OCI-LY3 (cell line): ENCODE measurements at regions not wholly inside any gene's neighbourhood (a gene's known extent, or its start where the extent isn't known, plus 50 kb on each side); places are given as distances from the start of the nearest gene placed in this dataset.

Experiments
- H2AFZ ChIP-seq: fragments of 200-600, 300-600 bp; shearing (Covaris generic); 2 replicates; pipeline ENCODE4 v1.6.0; 2014; ENCODE audit warnings: antibody characterized with exemption, low read depth, low read length
- H3K27ac ChIP-seq: fragments of 200-600, 300-600 bp; sonication (generic); 2 replicates; pipeline ENCODE4 v1.5.1; 2014; ENCODE audit warnings: mild to moderate bottlenecking, low read length, moderate library complexity, mixed read lengths
- H3K27me3 ChIP-seq: fragments of 200-600, 300-600 bp; sonication (generic); 2 replicates; pipeline ENCODE4 v1.6.1; 2014; ENCODE audit warnings: low read depth, low read length, mixed read lengths
- H3K36me3 ChIP-seq: fragments of 200-600, 300-600 bp; sonication (generic); replicated peaks from 2 replicates; pipeline ENCODE3; 2014; ENCODE audit warnings: low read depth, low read length, mixed read lengths
- H3K4me1 ChIP-seq: fragments of 300-600, 200-600 bp; sonication (generic); 2 replicates; pipeline ENCODE4 v1.6.1; 2014; ENCODE audit warnings: low read length, mixed read lengths
- H3K4me2 ChIP-seq: fragments of 200-600, 300-600 bp; sonication (generic); 2 replicates; pipeline ENCODE4 v1.6.1; 2014; ENCODE audit warnings: low read length, mixed read lengths
- H3K4me3 ChIP-seq: fragments of 300-600, 200-600 bp; sonication (generic); 2 replicates; pipeline ENCODE4 v1.5.1; 2014; ENCODE audit warnings: antibody characterized with exemption, mild to moderate bottlenecking, low read length, moderate library complexity
- H3K79me2 ChIP-seq: fragments of 300-600, 200-600 bp; shearing (Covaris generic); 2 replicates; pipeline ENCODE4 v1.6.1; 2014; ENCODE audit warnings: mild to moderate bottlenecking, low read length, mixed read lengths
- H3K9ac ChIP-seq: fragments of 300-600, 200-600 bp; shearing (Covaris generic); 2 replicates; pipeline ENCODE4 v1.6.0; 2014; ENCODE audit warnings: mild to moderate bottlenecking, low read length, moderate library complexity
- H3K9me3 ChIP-seq: fragments of 200-600, 300-600 bp; shearing (Covaris generic); 2 replicates; pipeline ENCODE4 v1.6.1; 2014; ENCODE audit warnings: low read length, mixed read lengths; ENCODE audit not compliant: insufficient read depth
- H4K20me1 ChIP-seq: fragments of 200-600, 300-600 bp; sonication (generic); 2 replicates; pipeline ENCODE4 v1.6.1; 2016; ENCODE audit warnings: low read length, mixed read lengths; ENCODE audit not compliant: insufficient read depth
- EZH2phosphoT487 ChIP-seq: fragments of 200-600 bp; shearing (Covaris generic); IDR thresholded peaks from 2 replicates; pipeline ENCODE4 v1.6.1; 2018; ENCODE audit warnings: antibody characterized with exemption, mixed run types, low read depth
- TF ChIP-seq, protein P1 (sequence below): fragments of 200-600, 300-600 bp; sonication (generic); IDR thresholded peaks from 2 replicates; pipeline ENCODE4 v1.5.1; 2014; ENCODE audit warnings: antibody characterized with exemption, low read length, low read depth

DNA sequence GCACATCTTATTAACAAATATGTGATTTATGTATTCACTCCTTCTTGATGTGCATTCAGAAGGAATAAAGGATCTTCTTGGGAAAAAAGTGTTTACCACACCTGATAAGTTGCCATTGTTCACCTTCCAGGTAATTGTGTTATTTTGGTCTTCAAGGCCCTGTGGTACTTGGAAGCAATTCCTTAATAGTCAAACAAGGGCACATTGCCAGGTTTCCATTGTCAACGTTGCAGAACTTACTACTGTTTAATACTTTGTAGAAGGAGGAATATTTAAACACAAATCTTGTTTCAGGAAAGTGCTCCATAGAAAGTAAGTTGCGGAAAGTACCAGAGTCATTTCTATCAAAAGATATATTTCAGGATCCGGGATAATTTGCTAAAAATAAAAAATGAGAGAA is 129.5 kb upstream of the SGK1 start:
- Histone ChIP-seq H3K4me2 (peak overlapping the region; percentile 62), H3K79me2 (no peaks in the 10 kb centered on the region), H3K27ac (peak overlapping the region; percentile 71), H3K9ac (peak overlapping the region; percentile 29), H2AFZ (no peak overlapping the region), H3K4me3 (peak overlapping the region; percentile 36), H3K4me1 (peaks cover 61% of the 10 kb centered on the region), H3K36me3 (no peaks in the 10 kb centered on the region), H3K27me3 (no peaks in the 10 kb centered on the region), H4K20me1 (no peaks in the 10 kb centered on the region), H3K9me3 (no peaks in the 10 kb centered on the region)
- TF ChIP-seq EZH2phosphoT487: no peak
- TF ChIP-seq, protein P1, sequence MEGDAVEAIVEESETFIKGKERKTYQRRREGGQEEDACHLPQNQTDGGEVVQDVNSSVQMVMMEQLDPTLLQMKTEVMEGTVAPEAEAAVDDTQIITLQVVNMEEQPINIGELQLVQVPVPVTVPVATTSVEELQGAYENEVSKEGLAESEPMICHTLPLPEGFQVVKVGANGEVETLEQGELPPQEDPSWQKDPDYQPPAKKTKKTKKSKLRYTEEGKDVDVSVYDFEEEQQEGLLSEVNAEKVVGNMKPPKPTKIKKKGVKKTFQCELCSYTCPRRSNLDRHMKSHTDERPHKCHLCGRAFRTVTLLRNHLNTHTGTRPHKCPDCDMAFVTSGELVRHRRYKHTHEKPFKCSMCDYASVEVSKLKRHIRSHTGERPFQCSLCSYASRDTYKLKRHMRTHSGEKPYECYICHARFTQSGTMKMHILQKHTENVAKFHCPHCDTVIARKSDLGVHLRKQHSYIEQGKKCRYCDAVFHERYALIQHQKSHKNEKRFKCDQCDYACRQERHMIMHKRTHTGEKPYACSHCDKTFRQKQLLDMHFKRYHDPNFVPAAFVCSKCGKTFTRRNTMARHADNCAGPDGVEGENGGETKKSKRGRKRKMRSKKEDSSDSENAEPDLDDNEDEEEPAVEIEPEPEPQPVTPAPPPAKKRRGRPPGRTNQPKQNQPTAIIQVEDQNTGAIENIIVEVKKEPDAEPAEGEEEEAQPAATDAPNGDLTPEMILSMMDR: no peak

DNA sequence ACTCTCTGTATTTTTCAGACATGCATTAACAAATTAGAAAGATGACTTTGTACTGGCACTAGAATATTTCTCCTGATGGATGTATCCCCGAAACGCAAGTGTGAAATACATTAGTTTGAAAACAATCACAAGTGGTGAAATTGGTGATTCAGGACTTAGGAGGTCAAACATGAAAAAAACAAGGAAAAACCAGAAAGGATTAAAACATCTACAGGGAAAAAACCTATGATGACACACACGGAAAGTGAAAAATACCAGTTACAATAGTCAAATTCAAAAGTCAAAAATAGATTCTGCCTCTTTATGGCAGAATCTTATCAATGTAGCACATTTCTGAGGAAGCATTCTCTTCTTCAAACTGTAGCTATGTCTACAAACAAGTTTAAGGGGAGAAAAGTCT is 129.0 kb upstream of the SGK1 start:
- Histone ChIP-seq H3K4me3 (peak overlapping the region; percentile 36), H3K27ac (peak overlapping the region; percentile 71), H3K27me3 (no peaks in the 10 kb centered on the region), H2AFZ (no peak overlapping the region), H3K4me2 (peak overlapping the region; percentile 62), H3K4me1 (peaks cover 61% of the 10 kb centered on the region), H3K9ac (peak overlapping the region; percentile 38; the same call in 1 of the 2 replicates), H3K79me2 (no peaks in the 10 kb centered on the region), H3K9me3 (no peaks in the 10 kb centered on the region), H4K20me1 (no peaks in the 10 kb centered on the region), H3K36me3 (no peaks in the 10 kb centered on the region)
- TF ChIP-seq EZH2phosphoT487: no peak
- TF ChIP-seq, protein P1: no peak

GRCh38 chr6:134446218-134446848 is 128.4 kb upstream of the SGK1 start:
- Histone ChIP-seq H3K9me3 (no peaks in the 10 kb centered on the region), H3K4me2 (peak overlapping the region; percentile 62), H4K20me1 (no peaks in the 10 kb centered on the region), H3K9ac (peak overlapping the region; percentile 38; the same call in 1 of the 2 replicates), H3K4me1 (peaks cover 56% of the 10 kb centered on the region), H2AFZ (no peak overlapping the region), H3K27ac (peak overlapping the region; percentile 71), H3K79me2 (no peaks in the 10 kb centered on the region), H3K36me3 (no peaks in the 10 kb centered on the region), H3K4me3 (peak overlapping the region; percentile 32; the same call in 1 of the 2 replicates), H3K27me3 (no peaks in the 10 kb centered on the region)
- TF ChIP-seq, protein P1: no peak
- no peak for TF ChIP-seq EZH2phosphoT487

GRCh38 chr6:134443009-134443408 is 125.1 kb upstream of the SGK1 start:
- H2AFZ ChIP-seq: no peak overlapping the region
- no peak for TF ChIP-seq EZH2phosphoT487
- TF ChIP-seq, protein P1: no peak

More at GRCh38 chr6:134443009-134443408, 125.1 kb upstream of the SGK1 start:
- no peaks in the 10 kb centered on the region for H3K79me2 ChIP-seq
- no peaks in the 10 kb centered on the region for H3K9me3 ChIP-seq
- peaks cover 31% of the 10 kb centered on the region for H3K4me1 ChIP-seq
- H3K27ac ChIP-seq: no peak overlapping the region
- H3K27me3 ChIP-seq: no peaks in the 10 kb centered on the region
- H3K4me2 ChIP-seq: no peak overlapping the region
- no peaks in the 10 kb centered on the region for H4K20me1 ChIP-seq
- H3K4me3 ChIP-seq: no peak overlapping the region
- no peaks in the 10 kb centered on the region for H3K36me3 ChIP-seq
- no peak overlapping the region for H3K9ac ChIP-seq
